GM06990 (cell line): ENCODE measurements at regions not wholly inside any gene's neighbourhood (a gene's known extent, or its start where the extent isn't known, plus 50 kb on each side); places are given as distances from the start of the nearest gene placed in this dataset.
A peak's percentile ranks its signal among the peaks of the same experiment; 100 is the strongest.

Experiments
- DNase-seq: peaks from one replicate; pipeline ENCODE4 v3.0.0-alpha.2; 2011; ENCODE audit not compliant: insufficient read length; ENCODE audit errors: extremely low read depth
- H3K27me3 ChIP-seq: replicated peaks from 2 replicates; pipeline ENCODE4 v1.6.0; 2011; ENCODE audit warnings: low read length; ENCODE audit not compliant: control insufficient read depth, insufficient read depth
- H3K36me3 ChIP-seq: 2 replicates; pipeline ENCODE4 v1.5.1; 2011; ENCODE audit warnings: low read length; ENCODE audit not compliant: control insufficient read depth, insufficient read depth
- H3K4me3 ChIP-seq: replicated peaks from 2 replicates; pipeline ENCODE4 v1.5.1; 2011; ENCODE audit warnings: low read depth, mild to moderate bottlenecking, control low read depth, low read length
- CTCF ChIP-seq: IDR thresholded peaks from 2 replicates; pipeline ENCODE4 v1.5.1; 2011; ENCODE audit warnings: low read length, control low read depth, mild to moderate bottlenecking, inconsistent platforms; ENCODE audit not compliant: insufficient read depth, poor library complexity, severe bottlenecking

- H3K36me3 ChIP-seq: no peaks in the 10 kb centered on the region
- no peaks in the 10 kb centered on the region for H3K27me3 ChIP-seq
- peak; percentile 66 for DNase-seq
- no peak overlapping the region for H3K4me3 ChIP-seq
- TF ChIP-seq CTCF: no peak
These were observed 215.8 kb upstream of the ACVR2A start for GRCh38 chr2:147628971-147629421.

DNA sequence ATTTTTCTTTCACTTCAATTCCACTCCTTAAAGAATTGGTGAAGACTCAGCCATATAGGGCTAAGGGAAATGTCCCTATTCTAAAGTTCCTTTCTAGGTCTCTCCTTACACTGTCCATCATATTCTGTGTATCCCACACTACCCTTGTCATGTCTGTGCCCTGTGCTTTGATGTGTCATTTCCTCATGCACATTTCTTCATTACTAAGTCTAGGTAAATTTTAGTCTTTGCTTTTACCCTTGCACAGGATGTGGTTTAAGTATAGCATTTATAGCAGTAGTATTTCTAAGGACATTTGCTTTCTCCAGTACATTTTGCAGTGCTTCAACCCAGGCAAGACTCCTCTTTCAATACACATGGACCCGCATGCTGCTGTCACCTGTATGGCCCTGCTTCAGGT lies 221.5 kb upstream of the ACVR2A start:
- Histone ChIP-seq H3K36me3 (no peaks in the 10 kb centered on the region), H3K4me3 (no peak overlapping the region), H3K27me3 (no peaks in the 10 kb centered on the region)
- peak; percentile 56 for DNase-seq
- no peak for TF ChIP-seq CTCF

DNA sequence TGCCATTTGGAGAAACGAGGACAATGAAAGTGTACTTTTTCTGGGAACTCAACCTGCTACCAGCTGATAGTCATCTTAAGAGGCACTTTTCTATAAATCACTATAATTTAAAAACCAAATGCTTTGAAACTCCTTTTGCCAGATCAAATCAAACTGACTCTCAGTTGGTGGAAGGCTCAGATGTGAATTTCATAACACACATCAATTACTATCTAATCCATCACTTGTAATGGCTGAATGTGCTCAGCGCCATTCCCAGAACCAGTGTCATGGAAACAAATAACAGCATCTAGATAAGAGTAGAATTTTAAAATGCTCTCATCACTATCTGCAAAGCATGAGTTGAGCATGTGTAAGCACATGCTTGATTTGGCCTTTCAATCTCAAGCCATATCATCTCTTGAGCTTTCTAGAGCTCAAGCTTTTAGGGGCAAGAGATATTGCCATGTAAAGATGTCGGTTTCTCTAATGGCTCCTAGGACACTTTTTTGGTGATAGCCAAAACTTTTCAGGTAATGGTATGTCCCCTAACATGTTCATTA lies 223.1 kb upstream of the ACVR2A start:
- Histone ChIP-seq H3K36me3 (no peaks in the 10 kb centered on the region), H3K27me3 (no peaks in the 10 kb centered on the region), H3K4me3 (no peak overlapping the region)
- no peak for DNase-seq
- no peak for TF ChIP-seq CTCF

- no peaks in the 10 kb centered on the region for H3K36me3 ChIP-seq
- no peak for DNase-seq
- H3K27me3 ChIP-seq: no peaks in the 10 kb centered on the region
- TF ChIP-seq CTCF: no peak
- H3K4me3 ChIP-seq: no peak overlapping the region
These were observed 225.0 kb upstream of the ACVR2A start for GRCh38 chr2:147619808-147620207.

- Histone ChIP-seq H3K27me3 (no peaks in the 10 kb centered on the region), H3K36me3 (no peaks in the 10 kb centered on the region), H3K4me3 (no peak overlapping the region)
- no peak for TF ChIP-seq CTCF
- DNase-seq: no peak
These were observed 229.1 kb upstream of the ACVR2A start for GRCh38 chr2:147615726-147616125.

DNA sequence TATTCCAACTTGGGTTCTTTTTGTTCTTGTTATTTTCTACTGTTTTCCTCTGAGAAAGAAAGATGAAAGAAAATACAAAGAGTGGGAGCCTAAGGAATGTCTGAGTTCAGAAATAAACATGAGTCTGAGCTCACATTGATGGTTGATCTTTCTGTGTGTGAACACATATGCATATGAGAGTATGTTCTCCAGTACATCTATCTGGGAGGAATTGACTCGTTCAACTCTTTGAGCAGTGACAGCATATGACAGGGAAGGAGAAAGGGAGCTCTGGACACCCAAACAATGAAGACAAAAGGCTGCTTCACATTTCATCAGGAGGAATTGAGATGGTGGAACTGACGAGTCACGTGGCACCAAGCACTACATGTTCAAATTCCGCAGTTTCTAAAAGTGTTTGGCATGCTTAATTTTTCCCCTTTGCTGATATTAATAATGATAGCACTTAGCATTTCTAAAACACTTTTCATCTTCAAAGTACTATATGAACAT lies 229.8 kb upstream of the ACVR2A start:
- H3K4me3 ChIP-seq: no peak overlapping the region
- H3K27me3 ChIP-seq: no peaks in the 10 kb centered on the region
- no peak for DNase-seq
- no peaks in the 10 kb centered on the region for H3K36me3 ChIP-seq
- no peak for TF ChIP-seq CTCF
